ENCODE measurements at regions not wholly inside any gene's neighbourhood (a gene's known extent, or its start where the extent isn't known, plus 50 kb on each side); places are given as distances from the start of the nearest gene placed in this dataset.

- H3K9me3 ChIP-seq (ENCODE audit: low read length), result no peaks in the 10 kb centered on the region; the same call in 1 of the 2 replicates
- no peaks in the 10 kb centered on the region for H3K27me3 ChIP-seq (ENCODE audit: control insufficient read depth in 1 of 2, insufficient read depth in 2 of 2, low read length in 2 of 2)
- CTCF ChIA-PET (ENCODE audit: low intra/inter-chr PET ratio, low total read pairs), result no interaction called here
- BruUV-seq (replicated peaks), result no TSS peak
- POLR2A ChIA-PET, result interaction anchor here (0.8 to 1.6 kb wide), 6 partner anchors 18 to 97 kb away, joined by 3 to 7 read pairs (median 4); partner anchors contain the start of gene RHOB
- intact Hi-C loops (cut with micrococcal nuclease; ENCODE audit: unreplicated experiment) (no loop called here), in situ Hi-C loops (cut with HindIII; ENCODE audit: extremely low pct_ligation_motif_present, low pct_unique_long_range_greater_than_20kb) (no loop called here)
- DNase-seq (ENCODE audit: low spot score) (no peak), FAIRE-seq (no peak), ATAC-seq (no peak)
- H4K20me1 ChIP-seq (ENCODE audit: insufficient read depth, low read length), result no peaks in the 10 kb centered on the region
- H3K36me3 ChIP-seq (replicated peaks in 1 of 2; ENCODE audit: control insufficient read depth in 1 of 2, insufficient read depth in 2 of 2, low read length in 2 of 2), result no peaks in the 10 kb centered on the region
- WGBS (ENCODE audit: low lambda C conversion rate), result 63% methylated on average over 9 of the region's 9 CpGs
- H3K9ac ChIP-seq (ENCODE audit: insufficient read depth, low read depth, low read length), result no peak overlapping the region
- H3K79me2 ChIP-seq (ENCODE audit: insufficient read depth, low read length), result no peaks in the 10 kb centered on the region
- H3K4me1 ChIP-seq (ENCODE audit: insufficient read depth, low read length), result peaks cover 38% of the 10 kb centered on the region
- no peak overlapping the region for H3K4me3 ChIP-seq (replicated peaks in 1 of 3; ENCODE audit: insufficient read depth in 1 of 3, low read depth in 2 of 3, low read length in 3 of 3)
- no peak overlapping the region for H3K4me2 ChIP-seq (ENCODE audit: low read depth, low read length)
- TF ChIP-seq DDIT3 (CRISPR knock-in tag; IDR thresholded peaks at IDR 0.05) (no peak), ZBTB14 (CRISPR knock-in tag; IDR thresholded peaks at IDR 0.05) (no peak), LBX2 (CRISPR knock-in tag; IDR thresholded peaks at IDR 0.05; ENCODE audit: borderline replicate concordance) (no peak), XRCC5 (optimal IDR thresholded peaks at IDR 0.05; ENCODE audit: low read length) (no peak), ZNF550 (CRISPR knock-in tag; IDR thresholded peaks at IDR 0.05; ENCODE audit: borderline replicate concordance) (no peak), FOXO1 (CRISPR knock-in tag; IDR thresholded peaks at IDR 0.05) (no peak), ZNF687 (CRISPR knock-in tag; IDR thresholded peaks at IDR 0.05) (no peak), MNT (IDR thresholded peaks at IDR 0.05) (no peak), SKI (IDR thresholded peaks at IDR 0.05; ENCODE audit: partially characterized antibody) (no peak)
- no peak overlapping the region for H2AFZ ChIP-seq (ENCODE audit: low read length)
- no peak overlapping the region for H3K27ac ChIP-seq (ENCODE audit: extremely low read length, insufficient read depth, low read length)
Measured at GRCh38 chr2:20543469-20544152, 96.7 kb downstream of the RHOB start.

All from HepG2 (cell line).